ENCODE measurements at regions not wholly inside any gene's neighbourhood (a gene's known extent, or its start where the extent isn't known, plus 50 kb on each side); places are given as distances from the start of the nearest gene placed in this dataset.

DNA sequence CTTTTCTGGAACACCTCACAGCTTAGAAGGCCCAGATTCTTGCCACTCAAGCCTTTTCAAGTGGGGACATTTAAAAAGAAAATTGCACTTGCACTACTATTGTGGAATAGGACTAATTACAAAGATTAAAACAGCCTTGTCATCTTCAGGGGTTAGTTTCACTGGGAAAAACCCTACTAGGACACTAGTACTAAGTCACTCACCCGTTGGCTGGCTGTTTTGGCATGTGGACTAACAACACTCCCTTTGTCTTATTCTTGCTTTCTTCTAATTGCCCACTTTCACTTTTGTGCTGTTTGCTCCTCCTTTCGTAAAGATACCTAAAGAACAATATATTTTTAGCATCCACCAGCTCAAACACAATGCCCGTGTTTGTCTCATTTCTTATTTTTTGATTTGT, 200.9 kb upstream of the MID1 start:
- no peak for TF ChIP-seq CTCF (IDR thresholded peaks at IDR 0.05 in 8 of 11, conservative IDR thresholded peaks at IDR 0.05 in 3 of 11)
- no peak for TF ChIP-seq POLR2A (IDR thresholded peaks at IDR 0.05)
- no peak for TF ChIP-seq POLR2AphosphoS5 (IDR thresholded peaks at IDR 0.05)

All from spleen (tissue), 7 donors.